DMS79 (cell line): ENCODE measurements at regions not wholly inside any gene's neighbourhood (a gene's known extent, or its start where the extent isn't known, plus 50 kb on each side); places are given as distances from the start of the nearest gene placed in this dataset.
"Not testable (repeated sequence)": the region's sequence is repeated elsewhere in the genome, so short reads cannot be mapped to it uniquely, and the experiment has no call there.

Experiments used
- DNase-seq: peaks from one replicate; lab custom pipeline; 2025; lab: John Stamatoyannopoulos, UW

DNA sequence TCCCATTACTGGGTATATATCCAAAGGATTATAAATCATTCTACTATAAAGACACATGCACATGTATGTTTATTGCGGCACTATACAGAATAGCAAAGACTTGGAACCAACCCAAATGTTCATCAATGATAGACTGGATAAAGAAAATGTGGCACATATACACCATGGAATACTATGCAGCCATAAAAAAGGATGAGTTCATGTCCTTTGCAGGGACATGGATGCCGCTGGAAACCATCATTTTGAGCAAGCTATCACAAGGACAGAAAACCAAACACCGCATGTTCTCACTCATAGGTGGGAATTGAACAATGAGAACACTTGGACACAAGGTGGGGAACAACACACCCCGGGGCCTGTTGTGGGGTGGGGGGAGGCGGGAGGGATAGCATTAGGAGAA lies 57.0 kb upstream of the NEUROD1 start:
- DNase-seq, result not testable (repeated sequence)

GRCh38 chr2:181738074-181738473 lies 57.8 kb upstream of the NEUROD1 start:
- no peak for DNase-seq

GRCh38 chr2:181738563-181738962 lies 58.2 kb upstream of the NEUROD1 start:
- no peak for DNase-seq

GRCh38 chr2:181741756-181742155 lies 61.4 kb upstream of the NEUROD1 start:
- DNase-seq, result no peak

GRCh38 chr2:181742361-181742760 lies 62.0 kb upstream of the NEUROD1 start:
- no peak for DNase-seq

GRCh38 chr2:181742922-181743722 lies 62.8 kb upstream of the NEUROD1 start:
- DNase-seq, result no peak

DNA sequence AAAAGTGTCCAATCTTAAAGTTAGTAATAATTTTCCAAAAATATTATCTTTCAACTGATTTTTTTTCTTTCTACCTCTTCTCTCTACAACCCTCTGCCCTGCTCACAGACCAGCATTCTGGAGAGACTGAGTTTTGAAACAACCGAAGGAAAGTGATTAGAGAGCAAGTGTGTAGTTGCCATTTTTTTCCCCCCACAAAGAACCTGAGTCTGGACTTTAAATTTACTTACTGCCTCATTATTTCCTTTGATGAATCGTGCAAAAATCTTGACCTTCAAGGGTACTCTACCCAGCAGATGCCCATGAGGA lies 63.4 kb upstream of the NEUROD1 start:
- DNase-seq, result no peak

DNA sequence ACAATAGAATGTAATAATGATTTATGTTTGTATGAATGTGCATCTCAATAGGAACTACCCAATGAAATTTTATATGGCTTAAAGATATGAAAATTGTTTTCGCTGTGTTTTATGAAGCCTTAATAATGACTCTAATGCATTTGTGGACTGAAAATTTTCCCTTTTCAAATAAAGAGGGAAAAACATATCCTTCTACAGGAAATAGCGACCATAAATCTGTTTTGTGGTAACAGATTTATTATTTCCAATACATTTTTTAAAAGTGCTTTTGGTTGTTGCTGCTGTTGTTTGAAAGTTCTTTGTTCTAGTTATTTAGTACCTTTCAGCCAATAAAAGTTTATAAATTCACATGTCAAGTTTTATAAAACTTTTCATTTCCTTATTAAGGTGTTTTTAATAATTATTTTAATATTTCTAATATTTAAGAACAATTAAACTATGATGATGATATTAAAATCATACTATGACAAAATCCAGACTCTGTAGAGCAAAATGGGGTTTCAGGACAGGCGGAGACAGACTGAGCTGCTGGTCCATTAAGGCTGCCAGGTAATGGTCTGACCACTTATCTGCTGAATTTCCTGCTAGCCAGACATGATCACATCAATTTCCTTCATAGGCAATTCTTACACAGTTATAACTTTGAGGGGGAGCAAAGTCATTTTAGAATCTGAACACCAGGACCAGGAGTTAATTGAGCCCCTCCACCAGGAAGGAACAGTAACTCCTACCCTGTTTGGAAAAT lies 65.7 kb upstream of the NEUROD1 start:
- DNase-seq, result no peak

DNA sequence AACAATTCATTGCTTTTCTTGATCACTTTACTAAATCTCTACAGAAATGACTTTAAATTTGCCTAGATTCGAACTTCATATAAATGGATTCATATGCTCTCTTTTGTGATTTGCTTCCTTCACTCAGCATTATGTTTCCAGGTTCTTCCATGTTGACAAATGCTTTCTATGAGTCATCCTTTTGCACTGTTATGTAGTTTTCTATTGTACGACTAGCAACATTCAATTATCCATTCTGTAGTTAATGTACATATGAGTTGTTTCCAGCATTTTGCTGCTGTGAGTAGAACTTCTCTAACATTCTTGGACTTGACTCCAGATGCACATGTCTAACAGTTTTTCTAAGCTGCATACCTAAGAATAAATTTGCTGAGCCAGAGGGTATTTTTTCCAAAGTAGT lies 66.5 kb upstream of the NEUROD1 start:
- no peak for DNase-seq

- DNase-seq, result no peak
These were observed 70.0 kb upstream of the NEUROD1 start for GRCh38 chr2:181750305-181750704.

DNA sequence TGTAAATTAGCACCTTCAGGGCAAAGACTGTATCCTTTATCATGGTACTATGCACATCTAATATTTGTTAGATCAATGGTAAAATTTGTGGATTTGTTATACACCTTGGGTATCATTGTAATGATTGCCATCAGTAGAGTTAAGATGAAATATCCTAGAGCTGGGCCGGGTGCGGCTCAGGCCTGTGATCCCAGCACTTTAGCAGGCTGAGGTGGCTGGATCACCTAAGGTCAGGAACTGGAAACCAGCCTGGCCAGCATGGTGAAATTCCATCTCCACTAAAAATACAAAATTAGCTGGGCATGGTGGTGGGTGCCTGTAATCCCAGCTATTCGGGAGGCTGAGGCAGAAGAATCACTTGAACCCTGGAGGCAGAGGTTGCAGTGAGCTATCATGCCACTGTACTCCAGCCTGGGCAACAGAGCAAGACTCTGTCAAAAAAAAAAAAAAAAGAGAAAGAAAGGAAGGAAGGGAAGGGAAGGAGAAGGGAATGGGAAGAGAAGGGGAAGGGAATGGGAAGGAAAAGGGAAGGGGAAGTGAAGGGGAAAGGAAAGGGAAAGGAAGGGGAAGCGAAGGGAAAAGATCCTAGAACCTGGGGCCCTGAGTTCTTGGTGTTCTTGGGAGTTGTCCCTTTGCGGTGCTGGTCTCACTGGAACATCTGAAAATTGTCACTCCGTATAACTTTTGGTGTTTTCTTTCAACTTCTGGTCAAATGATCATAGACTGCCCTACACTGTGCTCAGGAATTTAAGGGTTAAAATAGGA lies 71.1 kb upstream of the NEUROD1 start:
- DNase-seq, result no peak

DNA sequence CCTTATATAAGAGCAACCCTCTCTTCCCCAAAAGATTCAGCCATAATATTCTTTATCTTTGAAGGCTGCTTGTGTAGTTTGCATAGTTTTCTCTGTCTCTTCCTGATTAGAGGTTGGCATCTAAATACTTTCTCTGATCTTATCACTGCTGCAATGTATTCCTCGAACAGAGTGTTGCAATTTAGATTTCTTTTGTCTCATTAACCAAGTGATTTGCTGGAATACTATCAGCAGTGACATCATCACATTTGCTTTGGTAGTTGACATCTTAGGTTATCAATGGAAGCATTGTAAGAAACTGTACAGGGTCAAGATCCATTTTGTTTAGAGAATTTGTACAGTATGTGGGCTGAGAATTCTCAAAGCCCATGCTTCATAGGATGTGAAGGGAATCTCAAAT lies 72.0 kb upstream of the NEUROD1 start:
- DNase-seq, result no peak

DNA sequence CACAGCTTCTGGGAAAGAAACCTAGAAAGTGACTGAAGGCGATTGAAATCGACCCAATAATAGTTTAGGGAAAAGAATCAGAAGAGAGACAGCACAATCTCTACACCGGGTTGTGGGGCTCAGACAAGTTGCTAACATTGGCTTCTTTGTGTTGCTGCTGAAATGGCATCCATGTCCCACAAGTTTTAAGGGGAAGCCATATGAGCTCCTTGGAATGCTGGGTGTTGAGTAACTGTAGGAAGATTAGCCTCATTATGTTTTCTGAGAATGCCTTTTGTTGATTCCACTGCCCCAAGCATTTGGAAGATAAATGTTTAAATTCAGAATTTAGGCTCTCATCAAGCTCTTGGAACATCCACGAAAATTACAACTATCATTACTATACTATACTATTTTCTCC lies 73.4 kb upstream of the NEUROD1 start:
- no peak for DNase-seq

- no peak for DNase-seq
These were observed 73.8 kb upstream of the NEUROD1 start for GRCh38 chr2:181754105-181754504.

DNA sequence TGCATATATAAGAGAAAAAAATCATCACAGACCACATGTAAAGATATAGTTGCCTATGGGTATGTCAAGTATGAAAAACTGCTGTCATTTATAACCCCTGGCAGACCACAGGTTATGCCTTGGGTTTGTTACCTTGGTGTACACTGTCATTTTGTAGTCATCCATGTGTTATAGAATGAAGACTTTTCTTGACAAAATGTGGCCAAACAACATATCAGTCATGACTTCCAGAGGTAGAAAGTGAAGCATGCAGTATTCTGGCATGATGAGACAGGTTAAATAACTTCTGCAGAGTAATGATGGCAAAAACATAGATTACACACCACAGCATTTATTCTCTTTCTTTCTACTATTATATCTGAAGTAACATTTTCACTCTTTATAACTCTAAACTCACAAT lies 74.9 kb upstream of the NEUROD1 start:
- DNase-seq, result no peak

DNA sequence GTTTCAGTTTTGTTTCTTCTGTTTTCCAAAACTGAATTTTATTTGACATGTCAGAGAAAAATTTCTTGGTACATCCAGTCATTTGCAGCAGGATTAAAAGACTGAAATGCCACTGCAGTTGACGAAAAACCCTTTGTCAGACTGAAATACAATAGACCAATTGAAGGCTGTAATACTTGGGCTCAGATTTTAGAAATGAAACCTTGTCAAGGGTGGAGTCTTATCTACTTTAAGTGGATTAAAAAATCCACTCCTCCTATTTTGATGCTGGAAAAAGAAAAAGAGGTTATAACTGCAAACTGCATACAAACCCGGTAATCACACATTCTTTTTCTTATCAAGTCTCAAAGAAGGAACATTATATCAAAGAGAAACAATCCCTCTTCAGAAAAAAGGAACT lies 80.2 kb upstream of the NEUROD1 start:
- DNase-seq, result no peak

GRCh38 chr2:181761175-181761574 lies 80.9 kb upstream of the NEUROD1 start:
- DNase-seq, result no peak

GRCh38 chr2:181762000-181762399 lies 81.7 kb upstream of the NEUROD1 start:
- no peak for DNase-seq

GRCh38 chr2:181762848-181763247 lies 82.5 kb upstream of the NEUROD1 start:
- no peak for DNase-seq

- DNase-seq, result no peak
These were observed 83.1 kb upstream of the NEUROD1 start for GRCh38 chr2:181763423-181763822.

- no peak for DNase-seq
These were observed 84.0 kb upstream of the NEUROD1 start for GRCh38 chr2:181764095-181764963.

DNA sequence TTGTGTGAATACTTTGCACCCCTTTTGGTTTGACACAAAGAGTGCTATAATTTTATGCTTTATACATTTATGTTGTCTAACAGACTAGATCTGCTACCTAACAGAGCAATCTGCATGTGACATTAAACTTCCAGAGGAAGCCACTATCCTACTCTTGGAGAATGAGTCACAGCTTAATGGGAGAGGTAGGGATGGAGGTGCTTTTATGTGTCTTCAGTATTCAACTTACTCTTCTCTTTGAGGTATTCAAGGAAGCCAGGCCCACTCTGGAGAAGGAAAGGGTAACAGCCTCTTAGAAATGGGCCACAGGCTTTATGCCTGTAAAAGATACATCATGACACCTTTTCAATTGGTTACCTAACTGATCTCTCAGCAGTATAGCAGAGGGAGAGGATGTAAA lies 85.8 kb upstream of the NEUROD1 start:
- no peak for DNase-seq
